Activated naive CD8-positive, alpha-beta T cell (primary cell): ENCODE measurements at regions not wholly inside any gene's neighbourhood (a gene's known extent, or its start where the extent isn't known, plus 50 kb on each side); places are given as distances from the start of the nearest gene placed in this dataset.

Source experiments
- H3K27ac Mint-ChIP-seq: one replicate; pipeline ENCODE4 v1.8.0; 2021; ENCODE audit warnings: mixed read lengths
- H3K27me3 Mint-ChIP-seq: one replicate; pipeline ENCODE4 v1.8.0; 2021; ENCODE audit warnings: mixed read lengths
- H3K36me3 Mint-ChIP-seq: one replicate; pipeline ENCODE4 v1.8.0; 2021; ENCODE audit warnings: mixed read lengths
- H3K4me1 Mint-ChIP-seq: one replicate; pipeline ENCODE4 v1.8.0; 2021; ENCODE audit warnings: low read depth, mixed read lengths
- H3K4me3 Mint-ChIP-seq: one replicate; pipeline ENCODE4 v1.8.0; 2021; ENCODE audit warnings: mild to moderate bottlenecking, mixed read lengths
- H3K9me3 Mint-ChIP-seq: one replicate; pipeline ENCODE4 v1.8.0; 2021; ENCODE audit warnings: low read depth, mixed read lengths

DNA sequence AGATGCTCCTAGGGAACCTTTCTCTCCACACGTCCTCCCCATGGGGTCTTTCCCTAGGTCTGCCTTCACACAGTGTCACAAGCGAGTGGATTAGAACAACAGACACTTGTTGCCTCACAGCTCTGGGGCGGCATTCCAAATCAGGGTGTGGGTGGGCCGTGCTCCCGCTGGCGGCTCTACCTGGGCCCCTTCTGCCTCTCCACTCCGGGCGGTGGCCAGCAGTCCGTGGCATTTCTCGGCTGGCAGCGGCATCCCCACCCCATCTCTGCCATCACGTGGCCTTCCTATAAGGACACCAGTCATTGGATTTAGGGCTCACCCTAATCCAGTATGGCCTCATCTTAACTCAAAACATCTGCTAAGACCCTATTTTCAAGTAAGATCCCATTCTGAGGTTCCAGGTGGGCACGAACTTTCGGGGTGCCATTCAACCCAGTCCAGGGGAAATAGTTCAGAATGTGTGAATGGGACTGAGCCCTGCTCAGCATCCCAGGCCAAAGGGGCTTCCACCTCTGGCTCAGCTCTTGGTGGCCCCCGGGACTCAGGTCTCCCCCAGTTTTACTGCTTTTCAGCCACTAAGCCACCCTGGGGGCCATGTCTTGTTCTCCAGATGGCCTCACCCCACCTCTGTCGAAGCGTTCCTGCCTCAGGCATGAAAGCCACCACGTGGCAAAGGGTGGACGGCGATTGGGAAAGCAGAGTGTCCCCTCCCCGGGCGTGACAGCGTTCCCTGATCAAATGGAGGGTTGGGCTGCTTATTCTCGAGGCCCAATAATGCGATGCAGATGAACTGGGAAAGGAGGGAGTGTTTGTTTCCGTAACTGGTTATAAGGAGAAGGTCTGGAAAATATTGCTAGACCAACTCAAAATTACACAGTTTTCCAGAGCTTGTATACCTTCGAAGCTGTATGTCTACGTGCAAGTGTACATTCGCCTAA, 350.0 kb downstream of the GLRX3 start:
- Mint-ChIP-seq H3K9me3 (no peaks in the 10 kb centered on the region), H3K4me3 (no peak overlapping the region), H3K4me1 (no peaks in the 10 kb centered on the region), H3K36me3 (no peaks in the 10 kb centered on the region), H3K27me3 (no peaks in the 10 kb centered on the region), H3K27ac (no peak overlapping the region)

DNA sequence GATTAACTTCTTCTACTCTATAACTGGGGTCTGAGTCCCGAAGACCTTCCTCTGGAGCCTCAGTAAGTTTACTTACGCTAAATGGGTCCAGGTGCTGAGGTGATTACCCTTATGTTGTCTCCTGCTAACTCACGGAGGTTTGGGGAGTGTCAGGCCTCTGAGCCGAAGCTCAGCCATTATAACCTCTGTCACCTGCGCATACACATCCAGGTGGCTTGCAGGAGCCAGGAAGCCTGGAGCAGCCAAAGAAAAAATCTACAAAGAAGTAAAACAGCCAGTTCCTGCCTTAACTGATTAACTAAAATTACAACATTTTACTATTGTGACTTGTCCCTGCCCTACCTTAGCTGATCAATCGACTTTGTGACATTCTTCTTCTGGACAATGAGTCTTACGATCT, 350.7 kb downstream of the GLRX3 start:
- Mint-ChIP-seq H3K4me3 (no peak overlapping the region), H3K4me1 (no peaks in the 10 kb centered on the region), H3K9me3 (no peaks in the 10 kb centered on the region), H3K36me3 (no peaks in the 10 kb centered on the region), H3K27me3 (no peaks in the 10 kb centered on the region), H3K27ac (no peak overlapping the region)

DNA sequence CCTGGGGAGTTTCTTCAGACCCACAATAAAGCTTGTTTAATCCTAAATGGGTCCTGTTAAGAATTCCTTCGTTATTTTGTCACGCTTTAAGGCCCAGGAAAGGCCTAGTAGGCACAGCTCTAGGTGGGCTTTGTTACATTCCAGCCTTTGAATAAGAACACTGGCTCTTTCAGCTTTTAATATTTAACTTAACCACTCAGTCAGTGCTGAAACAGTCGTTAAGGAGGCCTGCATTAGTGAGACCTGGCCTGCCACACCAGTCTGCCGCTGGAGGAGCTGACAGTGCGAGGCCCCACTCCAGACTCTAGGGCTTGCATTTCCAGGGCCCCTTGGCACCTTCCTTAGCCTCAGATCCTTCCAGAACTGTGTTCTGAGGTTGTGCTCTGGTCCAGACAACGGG, 351.4 kb downstream of the GLRX3 start:
- no peaks in the 10 kb centered on the region for H3K36me3 Mint-ChIP-seq
- H3K27ac Mint-ChIP-seq: no peak overlapping the region
- H3K27me3 Mint-ChIP-seq: no peaks in the 10 kb centered on the region
- H3K9me3 Mint-ChIP-seq: no peaks in the 10 kb centered on the region
- H3K4me1 Mint-ChIP-seq: no peaks in the 10 kb centered on the region
- no peak overlapping the region for H3K4me3 Mint-ChIP-seq

DNA sequence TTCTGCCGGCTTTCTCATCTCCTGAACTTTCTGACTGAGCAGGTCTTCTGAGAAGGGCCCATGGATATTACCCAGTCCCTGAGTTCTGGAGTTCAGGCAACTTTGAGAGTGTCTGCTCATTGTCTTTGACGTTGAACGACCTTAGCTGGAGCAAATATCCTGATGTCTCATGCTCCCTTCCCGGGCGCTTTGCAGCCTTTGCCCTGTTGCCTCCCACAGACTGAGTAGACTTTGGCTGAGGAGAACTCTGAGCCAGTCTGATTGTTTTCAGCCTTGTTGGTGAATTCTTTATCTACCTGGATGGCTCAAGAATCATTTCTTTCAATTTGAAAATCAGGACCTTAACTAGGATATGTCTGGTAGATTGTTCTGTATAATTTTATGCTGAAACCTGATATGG, 353.7 kb downstream of the GLRX3 start:
- H3K27me3 Mint-ChIP-seq: no peaks in the 10 kb centered on the region
- no peaks in the 10 kb centered on the region for H3K4me1 Mint-ChIP-seq
- H3K9me3 Mint-ChIP-seq: no peaks in the 10 kb centered on the region
- H3K4me3 Mint-ChIP-seq: no peak overlapping the region
- H3K36me3 Mint-ChIP-seq: no peaks in the 10 kb centered on the region
- no peak overlapping the region for H3K27ac Mint-ChIP-seq

DNA sequence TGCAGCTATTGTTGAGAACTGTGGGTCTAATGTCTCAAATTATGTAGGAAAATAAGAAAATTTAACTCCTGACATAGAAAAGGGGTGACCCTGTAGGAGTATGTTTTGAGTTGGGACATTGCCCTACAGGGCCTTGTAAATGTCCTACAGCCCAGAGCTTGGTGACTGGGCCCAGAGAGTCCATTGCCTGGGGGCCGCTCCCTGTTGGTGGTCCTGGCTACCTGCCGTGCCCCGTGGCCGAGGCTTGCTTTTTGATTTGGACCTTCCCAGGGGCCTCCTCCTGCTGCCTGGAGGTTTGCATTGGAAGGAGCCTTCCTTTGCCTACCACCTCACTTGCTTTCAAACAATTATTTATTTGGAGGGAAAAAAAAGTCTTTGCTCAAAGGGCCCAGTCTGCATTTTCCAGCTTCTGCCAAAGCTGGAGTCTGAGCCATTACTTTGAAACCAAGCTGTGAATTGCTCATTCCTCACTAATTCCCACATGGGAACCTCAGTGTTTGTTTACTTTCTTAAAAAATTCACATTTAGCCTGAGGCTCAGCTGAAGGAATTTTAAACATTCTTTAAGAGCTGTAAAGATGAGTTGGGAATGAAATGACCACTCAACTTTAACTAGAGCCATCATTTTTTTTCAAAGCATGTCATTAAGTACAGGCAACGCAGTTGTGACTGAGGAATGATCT, 355.0 kb downstream of the GLRX3 start:
- no peaks in the 10 kb centered on the region for H3K27me3 Mint-ChIP-seq
- no peak overlapping the region for H3K4me3 Mint-ChIP-seq
- no peaks in the 10 kb centered on the region for H3K4me1 Mint-ChIP-seq
- H3K9me3 Mint-ChIP-seq: no peaks in the 10 kb centered on the region
- H3K36me3 Mint-ChIP-seq: no peaks in the 10 kb centered on the region
- no peak overlapping the region for H3K27ac Mint-ChIP-seq

DNA sequence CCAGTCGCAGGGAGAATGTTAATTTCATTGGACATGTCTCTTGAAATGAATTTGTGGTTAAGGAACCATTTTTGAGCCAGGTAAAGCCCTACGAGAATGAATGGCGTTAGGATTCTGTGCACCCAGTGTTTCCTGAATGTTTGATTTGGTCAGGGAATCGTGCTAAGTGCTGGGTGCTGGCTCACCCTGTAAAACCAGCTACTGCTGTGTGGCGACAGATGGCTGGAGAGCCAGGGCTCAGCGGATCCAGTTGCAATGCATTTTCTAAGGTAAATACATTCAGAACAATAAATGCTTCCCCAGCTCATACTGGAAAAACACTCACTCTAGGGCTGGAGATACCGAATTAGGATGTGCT, 355.5 kb downstream of the GLRX3 start:
- Mint-ChIP-seq H3K36me3 (no peaks in the 10 kb centered on the region), H3K9me3 (no peaks in the 10 kb centered on the region), H3K27me3 (no peaks in the 10 kb centered on the region), H3K4me1 (no peaks in the 10 kb centered on the region), H3K4me3 (no peak overlapping the region), H3K27ac (no peak overlapping the region)

DNA sequence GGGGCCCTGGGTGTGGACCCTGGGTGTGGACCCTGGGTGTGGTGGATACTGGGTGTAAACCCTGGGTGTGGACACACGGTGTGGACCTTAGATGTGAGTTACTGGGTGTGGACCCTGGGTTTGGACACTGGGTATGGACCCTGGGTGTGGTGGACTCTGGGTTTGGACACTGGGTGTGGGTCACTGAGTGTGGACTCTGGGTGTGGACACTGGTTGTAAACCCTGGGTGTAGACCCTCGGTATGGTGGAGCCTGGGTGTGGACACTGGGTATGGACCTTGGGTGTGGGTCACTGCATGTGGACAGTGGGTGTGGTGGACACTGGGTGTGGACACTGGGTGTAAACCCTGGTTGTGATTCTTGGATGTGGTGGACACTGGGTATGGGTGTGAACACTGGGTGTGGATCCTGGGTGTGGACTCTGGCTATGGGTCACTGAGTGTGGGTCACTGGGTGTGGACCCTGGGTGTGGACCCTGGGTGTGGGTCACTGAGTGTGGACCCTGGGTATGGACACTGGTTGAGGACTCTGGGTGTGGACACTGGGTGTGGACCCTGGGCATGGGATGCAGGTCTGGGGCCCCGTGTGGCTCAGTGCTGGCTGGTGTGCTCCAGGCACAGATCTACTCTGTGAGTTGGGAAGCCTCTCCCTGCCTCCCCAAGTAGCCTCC, 356.2 kb downstream of the GLRX3 start:
- H3K4me1 Mint-ChIP-seq: no peaks in the 10 kb centered on the region
- no peaks in the 10 kb centered on the region for H3K27me3 Mint-ChIP-seq
- H3K9me3 Mint-ChIP-seq: no peaks in the 10 kb centered on the region
- no peak overlapping the region for H3K27ac Mint-ChIP-seq
- H3K36me3 Mint-ChIP-seq: no peaks in the 10 kb centered on the region
- no peak overlapping the region for H3K4me3 Mint-ChIP-seq

DNA sequence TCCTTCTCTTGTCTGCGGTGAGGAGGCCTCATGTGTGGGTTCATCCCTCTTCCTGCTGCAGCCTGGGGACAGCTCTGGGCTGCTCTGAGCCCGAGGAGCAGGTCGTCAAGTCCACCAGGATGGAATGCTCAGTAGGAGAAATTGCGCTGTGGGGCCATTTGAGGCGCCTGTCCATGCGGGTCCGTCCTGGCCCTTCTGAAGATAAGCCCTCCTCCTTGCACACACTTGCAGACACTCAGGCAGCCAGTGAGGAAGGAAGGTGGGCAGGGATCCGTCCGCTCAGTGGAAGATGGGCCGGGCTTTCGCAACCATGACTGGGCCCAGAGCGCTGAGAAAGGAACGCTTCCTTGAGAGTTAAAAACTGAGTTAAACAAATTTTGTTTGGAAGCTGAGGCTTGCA, 356.8 kb downstream of the GLRX3 start:
- Mint-ChIP-seq H3K9me3 (no peaks in the 10 kb centered on the region), H3K4me3 (no peak overlapping the region), H3K4me1 (no peaks in the 10 kb centered on the region), H3K27me3 (no peaks in the 10 kb centered on the region), H3K36me3 (no peaks in the 10 kb centered on the region), H3K27ac (no peak overlapping the region)

DNA sequence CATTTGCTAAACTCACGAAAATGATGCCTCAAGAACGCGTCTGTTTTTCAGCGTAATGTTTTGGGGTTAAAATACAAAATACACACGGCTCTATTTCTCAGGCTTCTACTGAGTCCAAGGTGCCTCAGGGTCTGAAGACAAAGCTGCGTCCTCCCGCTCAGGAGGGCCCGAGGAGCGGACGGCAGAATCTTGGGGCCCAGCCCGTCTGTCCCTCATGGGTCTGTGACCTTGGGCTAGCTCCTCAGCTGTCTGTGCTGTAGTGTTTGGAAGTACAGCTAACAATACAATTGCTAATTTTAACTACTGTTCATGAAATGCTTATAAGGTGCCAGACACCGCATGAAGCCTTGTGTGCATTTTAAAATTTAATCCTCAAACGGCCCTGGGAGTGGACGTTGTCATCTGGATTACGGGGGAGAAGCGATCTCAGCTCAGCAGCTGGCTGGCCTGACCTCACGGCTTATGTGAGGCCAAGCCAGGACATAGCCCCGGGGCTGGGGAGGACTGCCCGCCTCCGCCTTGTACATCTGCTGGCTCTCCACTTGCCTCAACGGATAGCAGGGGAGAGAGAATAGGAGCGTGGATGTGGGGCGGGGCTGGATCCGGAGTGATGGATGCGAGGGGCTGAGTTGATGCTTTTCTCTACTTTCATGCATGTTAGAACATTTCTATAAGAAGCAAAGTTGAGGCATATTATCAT, 357.4 kb downstream of the GLRX3 start:
- Mint-ChIP-seq H3K27me3 (no peaks in the 10 kb centered on the region), H3K36me3 (no peaks in the 10 kb centered on the region), H3K4me3 (no peak overlapping the region), H3K27ac (no peak overlapping the region), H3K9me3 (no peaks in the 10 kb centered on the region), H3K4me1 (no peaks in the 10 kb centered on the region)

DNA sequence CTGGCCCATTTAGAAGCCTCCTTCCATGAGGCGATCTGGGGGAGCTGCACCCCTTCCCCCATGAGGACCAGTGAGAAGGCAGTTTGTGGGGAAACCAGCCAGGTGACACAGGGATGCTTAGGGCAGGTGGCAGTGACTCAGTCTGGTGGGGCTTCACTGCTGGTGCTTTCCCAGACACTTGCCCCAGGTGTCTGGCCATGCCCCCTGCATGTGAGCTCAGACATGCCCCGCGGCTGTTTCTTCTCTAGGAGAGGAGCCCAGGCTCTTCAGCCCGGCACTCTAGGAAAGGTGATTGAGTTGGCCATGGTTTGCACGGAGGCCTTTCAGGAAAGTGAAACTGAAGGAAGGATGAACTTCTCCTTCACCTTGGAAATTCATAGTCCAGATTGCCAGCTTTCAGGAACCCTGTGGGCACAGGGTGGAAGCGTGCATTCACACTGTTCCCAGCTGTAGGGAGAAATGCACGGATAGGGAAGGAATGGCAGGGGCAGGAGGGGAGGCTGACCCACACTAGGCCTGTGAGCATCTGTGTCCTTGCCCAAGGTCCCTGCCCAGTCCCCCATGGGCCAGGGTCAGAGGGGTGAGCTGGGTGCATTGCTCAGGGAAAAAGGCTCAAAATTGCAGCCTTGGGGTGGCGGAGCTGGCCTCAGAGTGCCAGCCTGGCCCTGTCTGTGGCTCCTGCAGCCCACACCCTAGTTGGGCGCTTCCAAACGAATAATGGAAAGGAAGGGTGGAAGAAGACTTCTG, 359.1 kb downstream of the GLRX3 start:
- H3K4me1 Mint-ChIP-seq: no peaks in the 10 kb centered on the region
- peaks cover 2% of the 10 kb centered on the region for H3K27me3 Mint-ChIP-seq
- no peak overlapping the region for H3K4me3 Mint-ChIP-seq
- H3K9me3 Mint-ChIP-seq: no peaks in the 10 kb centered on the region
- no peaks in the 10 kb centered on the region for H3K36me3 Mint-ChIP-seq
- no peak overlapping the region for H3K27ac Mint-ChIP-seq

DNA sequence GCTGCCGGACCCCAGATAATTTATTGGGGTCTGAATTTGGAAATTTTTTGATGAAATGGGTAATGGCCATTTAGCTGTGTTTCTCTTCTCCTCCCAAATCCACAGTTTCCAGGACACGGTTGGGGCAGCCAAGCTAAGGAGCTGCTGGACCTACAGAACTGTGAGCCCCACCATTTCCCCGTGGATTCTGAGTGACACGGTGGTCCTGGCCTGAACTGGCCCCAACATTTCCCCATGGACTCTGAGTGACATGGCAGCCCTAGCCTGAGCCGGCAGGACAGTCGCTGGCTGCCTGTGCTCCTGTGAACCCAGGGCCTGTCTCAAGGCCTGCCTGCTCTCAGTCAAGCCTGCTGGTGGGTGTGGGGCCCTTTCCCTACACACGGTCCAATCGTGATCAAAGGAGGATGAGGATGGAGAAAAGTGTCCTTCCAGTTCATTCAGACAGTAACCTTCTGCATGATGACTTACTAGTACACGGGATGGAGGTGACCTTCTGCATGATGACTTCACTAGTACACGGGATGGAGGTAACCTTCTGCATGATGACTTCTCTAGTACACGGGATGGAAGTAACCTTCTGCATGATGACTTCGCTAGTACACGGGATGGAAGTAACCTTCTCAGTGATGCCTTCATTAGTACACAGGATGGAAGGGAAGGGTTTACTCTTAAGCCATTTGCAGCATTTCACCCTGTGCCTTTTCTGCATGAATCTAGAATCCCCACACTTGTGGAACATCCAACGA, 359.9 kb downstream of the GLRX3 start:
- Mint-ChIP-seq H3K4me1 (no peaks in the 10 kb centered on the region), H3K36me3 (no peaks in the 10 kb centered on the region), H3K27me3 (peaks cover 2% of the 10 kb centered on the region), H3K27ac (no peak overlapping the region), H3K4me3 (no peak overlapping the region), H3K9me3 (no peaks in the 10 kb centered on the region)

DNA sequence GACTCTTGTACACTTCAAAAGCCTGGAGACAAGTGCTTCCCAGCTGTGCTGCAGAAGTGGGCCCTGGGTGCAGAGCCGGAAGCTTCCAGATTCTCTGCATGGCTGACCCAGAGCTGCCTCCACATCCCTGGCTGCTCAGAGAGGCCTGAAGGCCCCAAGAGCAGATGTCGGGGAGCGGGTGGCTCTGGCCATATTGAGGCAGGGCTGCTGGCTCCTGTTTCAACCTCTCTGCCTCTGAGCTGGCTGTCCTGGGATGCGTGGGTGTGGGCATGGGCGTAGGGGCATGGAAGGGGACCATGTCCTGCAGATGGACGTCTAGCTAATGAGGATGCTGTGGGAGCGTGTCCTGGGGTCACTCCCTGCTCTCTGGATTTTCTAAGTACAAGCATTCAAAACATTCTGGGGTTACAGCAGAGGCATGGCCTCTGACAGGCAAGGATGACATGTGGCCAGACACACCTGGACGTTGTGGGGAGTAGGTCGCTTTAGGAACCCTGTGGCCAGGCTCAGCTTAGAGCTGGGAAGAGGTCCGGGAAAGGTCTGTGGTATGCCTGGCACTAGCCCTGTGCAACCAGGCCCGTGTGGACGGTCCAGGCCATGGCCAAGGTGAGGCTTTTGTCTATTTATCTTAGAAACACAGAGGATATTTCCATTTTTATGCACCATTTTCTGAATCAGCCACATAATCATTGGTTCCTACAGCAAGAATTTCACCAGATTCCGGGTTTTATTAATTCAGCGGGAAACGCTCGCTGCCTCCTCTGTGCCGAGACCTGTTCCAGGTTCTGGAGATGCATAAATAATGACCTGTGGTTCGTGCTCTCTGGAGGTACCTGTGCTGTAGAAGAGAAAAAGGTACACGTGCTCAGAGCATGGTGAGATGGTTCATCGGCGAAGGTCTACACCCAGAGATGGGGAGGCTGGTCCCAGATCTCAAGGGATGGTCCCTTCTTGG, 361.1 kb downstream of the GLRX3 start:
- Mint-ChIP-seq H3K27me3 (peaks cover 2% of the 10 kb centered on the region), H3K9me3 (no peaks in the 10 kb centered on the region), H3K36me3 (no peaks in the 10 kb centered on the region), H3K27ac (no peak overlapping the region), H3K4me1 (no peaks in the 10 kb centered on the region), H3K4me3 (no peak overlapping the region)

DNA sequence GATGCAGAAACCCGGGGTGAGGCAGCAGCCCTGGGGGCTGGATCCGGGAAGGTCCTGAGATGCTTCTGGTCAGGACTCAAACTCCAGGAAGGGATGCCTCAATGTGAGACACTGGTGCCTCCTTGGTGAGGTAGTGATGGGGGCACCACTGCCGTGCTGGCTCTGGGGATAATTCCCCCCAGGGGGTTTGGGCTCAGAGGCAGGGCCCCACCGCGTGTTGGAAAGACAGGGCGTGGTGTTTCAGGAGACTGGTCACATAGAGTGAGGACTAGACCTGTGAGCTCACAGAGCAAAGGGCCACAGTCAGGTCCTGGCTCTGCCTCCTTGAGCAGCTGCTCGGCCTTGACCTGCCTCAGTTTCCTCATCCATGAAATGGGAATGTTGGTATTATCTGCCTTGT, 361.9 kb downstream of the GLRX3 start:
- no peak overlapping the region for H3K4me3 Mint-ChIP-seq
- H3K36me3 Mint-ChIP-seq: no peaks in the 10 kb centered on the region
- no peaks in the 10 kb centered on the region for H3K4me1 Mint-ChIP-seq
- H3K27me3 Mint-ChIP-seq: peaks cover 2% of the 10 kb centered on the region
- no peak overlapping the region for H3K27ac Mint-ChIP-seq
- H3K9me3 Mint-ChIP-seq: no peaks in the 10 kb centered on the region
